H9 (cell line): ENCODE measurements at regions not wholly inside any gene's neighbourhood (a gene's known extent, or its start where the extent isn't known, plus 50 kb on each side); places are given as distances from the start of the nearest gene placed in this dataset.

Experiments used
- DNase-seq: peaks from one replicate; pipeline ENCODE4 v3.0.0-alpha.2; 2017
- H2AFZ ChIP-seq: one replicate; pipeline ENCODE4 v1.6.1; 2013; ENCODE audit warnings: mild to moderate bottlenecking, low read length, control low read depth, moderate library complexity
- H2AK5ac ChIP-seq: 2 replicates; pipeline ENCODE4 v1.6.1; 2013; ENCODE audit warnings: low read length, control low read depth, mixed read lengths; ENCODE audit not compliant: insufficient read length
- H2BK120ac ChIP-seq: one replicate; pipeline ENCODE4 v1.6.1; 2013; ENCODE audit warnings: low read depth, mild to moderate bottlenecking, low read length, control low read depth, inconsistent platforms; ENCODE audit not compliant: poor library complexity, severe bottlenecking
- H2BK12ac ChIP-seq: 2 replicates; pipeline ENCODE4 v1.6.1; 2013; ENCODE audit warnings: low read length, control low read depth, mixed read lengths, low read depth; ENCODE audit not compliant: insufficient read length
- H2BK15ac ChIP-seq: 2 replicates; pipeline ENCODE4 v1.6.1; 2013; ENCODE audit warnings: low read depth, low read length, control low read depth
- H2BK20ac ChIP-seq: one replicate; pipeline ENCODE4 v1.6.1; 2013; ENCODE audit warnings: low read depth, mild to moderate bottlenecking, low read length, control low read depth, inconsistent platforms; ENCODE audit not compliant: poor library complexity, severe bottlenecking
- H2BK5ac ChIP-seq: 2 replicates; pipeline ENCODE4 v1.6.1; 2013; ENCODE audit warnings: low read length, control low read depth, mixed read lengths; ENCODE audit not compliant: insufficient read length
- H3K14ac ChIP-seq: 2 replicates; pipeline ENCODE4 v1.6.1; 2013; ENCODE audit warnings: low read length, control low read depth; ENCODE audit not compliant: insufficient read depth
- H3K18ac ChIP-seq: 2 replicates; pipeline ENCODE4 v1.6.1; 2013; ENCODE audit warnings: low read depth, mild to moderate bottlenecking, mixed read lengths, low read length, control low read depth; ENCODE audit not compliant: insufficient read length
- H3K23ac ChIP-seq: 2 replicates; pipeline ENCODE4 v1.6.1; 2013; ENCODE audit warnings: low read length, control low read depth, mixed read lengths, low read depth; ENCODE audit not compliant: insufficient read length
- H3K23me2 ChIP-seq: 2 replicates; pipeline ENCODE4 v1.6.1; 2013; ENCODE audit warnings: low read depth, mild to moderate bottlenecking, mixed read lengths, low read length, control low read depth; ENCODE audit not compliant: insufficient read length, poor library complexity, severe bottlenecking
- H3K27ac ChIP-seq: 2 replicates; pipeline ENCODE4 v1.5.1; 2013; ENCODE audit warnings: low read length, control low read depth, mixed read lengths, low read depth; ENCODE audit not compliant: insufficient read length
- H3K27me3 ChIP-seq: 2 replicates; pipeline ENCODE4 v1.6.1; 2013; ENCODE audit warnings: low read length, control low read depth, inconsistent platforms; ENCODE audit not compliant: insufficient read depth
- H3K4ac ChIP-seq: 2 replicates; pipeline ENCODE4 v1.6.1; 2013; ENCODE audit warnings: low read depth, mild to moderate bottlenecking, control low read depth, inconsistent platforms, low read length, moderate library complexity
- H3K4me1 ChIP-seq: 2 replicates; pipeline ENCODE4 v1.6.1; 2013; ENCODE audit warnings: low read length, control low read depth, inconsistent platforms; ENCODE audit not compliant: insufficient read depth
- H3K4me2 ChIP-seq: 2 replicates; pipeline ENCODE4 v1.6.1; 2013; ENCODE audit warnings: low read length, control low read depth, mixed read lengths; ENCODE audit not compliant: insufficient read length, insufficient read depth
- H3K56ac ChIP-seq: 2 replicates; pipeline ENCODE4 v1.6.1; 2013; ENCODE audit warnings: low read depth, mild to moderate bottlenecking, mixed read lengths, low read length, control low read depth; ENCODE audit not compliant: insufficient read length
- H3K79me1 ChIP-seq: 2 replicates; pipeline ENCODE4 v1.6.1; 2013; ENCODE audit warnings: low read depth, mild to moderate bottlenecking, moderate library complexity, low read length, control low read depth, inconsistent platforms; ENCODE audit not compliant: insufficient read depth, poor library complexity, severe bottlenecking
- H3K79me2 ChIP-seq: 2 replicates; pipeline ENCODE4 v1.6.1; 2013; ENCODE audit warnings: low read length, control low read depth, inconsistent platforms; ENCODE audit not compliant: insufficient read depth
- H3K9ac ChIP-seq: 2 replicates; pipeline ENCODE4 v1.6.1; 2013; ENCODE audit warnings: low read length, control low read depth, mixed read lengths; ENCODE audit not compliant: insufficient read length; ENCODE audit errors: extremely low read depth
- H3K9me3 ChIP-seq: one replicate; pipeline ENCODE4 v1.6.1; 2013; ENCODE audit warnings: low read depth, low read length, inconsistent platforms; ENCODE audit not compliant: control insufficient read depth
- H3T11ph ChIP-seq: one replicate; pipeline ENCODE4 v1.6.1; 2013; ENCODE audit warnings: mild to moderate bottlenecking, low read length, control low read depth, inconsistent platforms
- H4K20me1 ChIP-seq: one replicate; pipeline ENCODE4 v1.6.1; 2013; ENCODE audit not compliant: control insufficient read depth, insufficient read length, insufficient read depth
- H4K5ac ChIP-seq: 2 replicates; pipeline ENCODE4 v1.6.1; 2013; ENCODE audit warnings: low read depth, mild to moderate bottlenecking, mixed read lengths, low read length, control low read depth; ENCODE audit not compliant: insufficient read length
- H4K8ac ChIP-seq: replicated peaks from 2 replicates; pipeline ENCODE4 v1.6.1; 2013; ENCODE audit warnings: low read length, control low read depth, mixed read lengths, low read depth; ENCODE audit not compliant: insufficient read length
- H4K91ac ChIP-seq: 2 replicates; pipeline ENCODE4 v1.6.1; 2013; ENCODE audit warnings: low read depth, mild to moderate bottlenecking, moderate library complexity, mixed read lengths, low read length, control low read depth; ENCODE audit not compliant: insufficient read length
- H3K27ac Mint-ChIP-seq, 3 experiments: 2 replicates in 2 of 3; 3 replicates in 1 of 3; pipeline ENCODE4 v1.8.0; 2020 to 2021; ENCODE audit warnings: mixed read lengths in 3 of 3, mild to moderate bottlenecking in 1 of 3, moderate library complexity in 1 of 3
- H3K27me3 Mint-ChIP-seq: 2 replicates; pipeline ENCODE4 v1.8.0; 2021; ENCODE audit warnings: low read depth, mild to moderate bottlenecking, moderate library complexity, mixed read lengths
- H3K36me3 Mint-ChIP-seq, 3 experiments: 2 replicates in 2 of 3; 3 replicates in 1 of 3; pipeline ENCODE4 v1.8.0; 2020 to 2021; ENCODE audit warnings: low read depth in 3 of 3, mixed read lengths in 3 of 3; ENCODE audit not compliant: insufficient read depth in 1 of 3
- H3K4me1 Mint-ChIP-seq, 2 experiments: 2 replicates each; pipeline ENCODE4 v1.8.0; 2020; ENCODE audit warnings: mixed read lengths in 2 of 2
- H3K4me3 Mint-ChIP-seq, 2 experiments: 2 replicates in 1 of 2; 3 replicates in 1 of 2; pipeline ENCODE4 v1.8.0; 2020 to 2021; ENCODE audit warnings: mild to moderate bottlenecking in 2 of 2, mixed read lengths in 2 of 2, moderate library complexity in 1 of 2
- H3K9me3 Mint-ChIP-seq, 2 experiments: 2 replicates in 1 of 2; 3 replicates in 1 of 2; pipeline ENCODE4 v1.8.0; 2020; ENCODE audit warnings: mild to moderate bottlenecking in 2 of 2, mixed read lengths in 2 of 2, moderate library complexity in 1 of 2
- whole genome bisulfite sequencing: extraction: QIAGEN DNeasy Blood & Tissue Kit; methylation state at CpG from one replicate; pipeline ENCODE4 v1.1.7; 2013; ENCODE audit warnings: missing lambda C conversion rate, low lambda C conversion rate, mixed read lengths; ENCODE audit not compliant: insufficient read length; ENCODE audit errors: extremely low coverage; 5-methylcytosine and 5-hydroxymethylcytosine counted together
- TF ChIP-seq, protein P1 (sequence below): fragments of 200-600 bp; sonication (generic); conservative IDR thresholded peaks from 3 replicates; pipeline ENCODE4 v1.8.0; 2021; ENCODE audit warnings: antibody characterized with exemption, mild to moderate bottlenecking

DNA sequence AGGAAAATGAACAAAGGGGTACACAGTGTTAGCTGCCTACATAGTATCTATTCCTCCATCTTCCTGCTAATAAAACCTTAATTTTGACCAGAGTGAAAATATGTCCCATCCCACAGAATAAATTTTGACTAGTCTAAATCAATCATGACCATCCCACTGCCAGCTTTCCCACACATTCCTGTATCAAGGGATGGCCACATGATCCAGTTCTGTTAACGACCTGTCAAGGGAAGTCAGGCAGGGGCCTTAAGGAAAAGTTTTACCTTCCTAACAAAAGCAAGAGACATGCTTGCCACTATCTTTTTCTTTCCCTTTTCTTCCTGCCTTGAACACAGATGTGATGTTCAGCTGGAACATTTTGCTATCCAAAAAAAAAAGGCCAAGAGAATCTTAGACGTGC is 185.0 kb upstream of the CHAC2 start:
- Histone ChIP-seq H3K4me2 (no peak overlapping the region), H2AFZ (no peak overlapping the region), H2BK15ac (no peak overlapping the region), H4K20me1 (no peaks in the 10 kb centered on the region), H2BK120ac (no peak overlapping the region), H4K5ac (no peak overlapping the region), H3K79me2 (no peaks in the 10 kb centered on the region), H2BK20ac (no peak overlapping the region), H3T11ph (no peak overlapping the region), H3K4me1 (no peaks in the 10 kb centered on the region), H3K14ac (no peak overlapping the region), H3K18ac (no peak overlapping the region), H2AK5ac (no peak overlapping the region), H3K23me2 (no peaks in the 10 kb centered on the region), H3K9me3 (no peaks in the 10 kb centered on the region), H3K56ac (no peak overlapping the region), H3K27ac (no peak overlapping the region), H3K23ac (no peak overlapping the region), H3K4ac (no peak overlapping the region), H2BK12ac (no peak overlapping the region), H3K27me3 (no peaks in the 10 kb centered on the region), H3K9ac (no peak overlapping the region), H2BK5ac (no peak overlapping the region), H3K79me1 (no peaks in the 10 kb centered on the region), H4K91ac (no peak overlapping the region), H4K8ac (no peak overlapping the region)
- Mint-ChIP-seq H3K4me1 (peaks cover 7 to 9% of the 10 kb centered on the region in 2 experiments), H3K4me3 (no peak overlapping the region), H3K9me3 (no peaks in the 10 kb centered on the region), H3K36me3 (no peaks in the 10 kb centered on the region), H3K27ac (no peak overlapping the region; a peak in 1 of 7 replicates), H3K27me3 (no peaks in the 10 kb centered on the region; the same call in 1 of the 2 replicates)
- TF ChIP-seq, protein P1, sequence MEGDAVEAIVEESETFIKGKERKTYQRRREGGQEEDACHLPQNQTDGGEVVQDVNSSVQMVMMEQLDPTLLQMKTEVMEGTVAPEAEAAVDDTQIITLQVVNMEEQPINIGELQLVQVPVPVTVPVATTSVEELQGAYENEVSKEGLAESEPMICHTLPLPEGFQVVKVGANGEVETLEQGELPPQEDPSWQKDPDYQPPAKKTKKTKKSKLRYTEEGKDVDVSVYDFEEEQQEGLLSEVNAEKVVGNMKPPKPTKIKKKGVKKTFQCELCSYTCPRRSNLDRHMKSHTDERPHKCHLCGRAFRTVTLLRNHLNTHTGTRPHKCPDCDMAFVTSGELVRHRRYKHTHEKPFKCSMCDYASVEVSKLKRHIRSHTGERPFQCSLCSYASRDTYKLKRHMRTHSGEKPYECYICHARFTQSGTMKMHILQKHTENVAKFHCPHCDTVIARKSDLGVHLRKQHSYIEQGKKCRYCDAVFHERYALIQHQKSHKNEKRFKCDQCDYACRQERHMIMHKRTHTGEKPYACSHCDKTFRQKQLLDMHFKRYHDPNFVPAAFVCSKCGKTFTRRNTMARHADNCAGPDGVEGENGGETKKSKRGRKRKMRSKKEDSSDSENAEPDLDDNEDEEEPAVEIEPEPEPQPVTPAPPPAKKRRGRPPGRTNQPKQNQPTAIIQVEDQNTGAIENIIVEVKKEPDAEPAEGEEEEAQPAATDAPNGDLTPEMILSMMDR, result no peak
- WGBS, result no CpG with 5 or more reads among the region's 2 CpGs
- no peak for DNase-seq
